GM10266 (cell line): ENCODE measurements at regions not wholly inside any gene's neighbourhood (a gene's known extent, or its start where the extent isn't known, plus 50 kb on each side); places are given as distances from the start of the nearest gene placed in this dataset.

ENCODE experiments used
- DNase-seq: peaks from one replicate; pipeline ENCODE4 v3.0.0; 2012; ENCODE audit errors: extremely low spot score
- TF ChIP-seq, protein P1 (sequence below): IDR thresholded peaks from 2 replicates; pipeline ENCODE4 v1.5.1; 2012; ENCODE audit warnings: mild to moderate bottlenecking, low read depth; ENCODE audit not compliant: control insufficient read depth, insufficient read depth; ENCODE audit errors: missing control alignments

DNA sequence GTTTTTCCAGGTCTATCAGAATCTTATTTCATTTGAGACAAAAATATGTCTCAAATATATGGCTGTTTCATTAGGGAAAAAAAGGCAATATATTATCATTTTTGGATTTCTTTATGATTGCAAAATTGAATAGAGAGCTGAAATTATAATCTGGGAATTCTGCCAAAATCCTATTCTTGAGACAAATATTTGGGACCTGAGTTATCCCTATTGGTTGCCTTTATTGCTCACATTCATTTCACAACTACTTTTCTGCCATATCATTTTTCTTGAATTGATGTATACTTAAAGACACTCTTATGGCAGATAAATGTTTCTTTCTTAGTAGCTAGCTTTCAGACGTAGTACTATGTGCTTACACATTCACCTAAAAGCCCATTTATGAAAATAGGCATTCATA lies 241.6 kb upstream of the NOVA1 start:
- DNase-seq: no peak

DNA sequence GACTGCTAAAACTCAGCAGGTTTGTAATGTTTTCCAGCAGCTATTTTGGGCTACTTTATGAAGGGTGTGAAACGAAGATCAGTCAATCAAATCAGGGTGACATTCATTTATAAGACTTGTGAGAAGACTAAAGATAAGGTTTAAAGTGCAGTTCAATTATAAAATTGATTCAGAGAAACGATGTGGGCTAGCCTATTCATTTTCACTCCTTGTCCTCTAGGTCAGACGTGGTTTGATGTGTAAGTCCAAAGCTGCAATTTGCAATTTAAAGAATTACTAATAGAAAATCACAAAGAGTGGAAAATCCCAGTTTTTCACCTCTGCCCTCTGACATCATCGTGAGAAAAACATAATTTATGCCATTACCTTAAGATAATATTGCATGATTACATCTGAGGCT lies 243.5 kb upstream of the NOVA1 start:
- TF ChIP-seq, protein P1, sequence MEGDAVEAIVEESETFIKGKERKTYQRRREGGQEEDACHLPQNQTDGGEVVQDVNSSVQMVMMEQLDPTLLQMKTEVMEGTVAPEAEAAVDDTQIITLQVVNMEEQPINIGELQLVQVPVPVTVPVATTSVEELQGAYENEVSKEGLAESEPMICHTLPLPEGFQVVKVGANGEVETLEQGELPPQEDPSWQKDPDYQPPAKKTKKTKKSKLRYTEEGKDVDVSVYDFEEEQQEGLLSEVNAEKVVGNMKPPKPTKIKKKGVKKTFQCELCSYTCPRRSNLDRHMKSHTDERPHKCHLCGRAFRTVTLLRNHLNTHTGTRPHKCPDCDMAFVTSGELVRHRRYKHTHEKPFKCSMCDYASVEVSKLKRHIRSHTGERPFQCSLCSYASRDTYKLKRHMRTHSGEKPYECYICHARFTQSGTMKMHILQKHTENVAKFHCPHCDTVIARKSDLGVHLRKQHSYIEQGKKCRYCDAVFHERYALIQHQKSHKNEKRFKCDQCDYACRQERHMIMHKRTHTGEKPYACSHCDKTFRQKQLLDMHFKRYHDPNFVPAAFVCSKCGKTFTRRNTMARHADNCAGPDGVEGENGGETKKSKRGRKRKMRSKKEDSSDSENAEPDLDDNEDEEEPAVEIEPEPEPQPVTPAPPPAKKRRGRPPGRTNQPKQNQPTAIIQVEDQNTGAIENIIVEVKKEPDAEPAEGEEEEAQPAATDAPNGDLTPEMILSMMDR: no peak
- no peak for DNase-seq

More for the DNA sequence above, 241.6 kb upstream of the NOVA1 start:
- TF ChIP-seq, protein P1: no peak

DNA sequence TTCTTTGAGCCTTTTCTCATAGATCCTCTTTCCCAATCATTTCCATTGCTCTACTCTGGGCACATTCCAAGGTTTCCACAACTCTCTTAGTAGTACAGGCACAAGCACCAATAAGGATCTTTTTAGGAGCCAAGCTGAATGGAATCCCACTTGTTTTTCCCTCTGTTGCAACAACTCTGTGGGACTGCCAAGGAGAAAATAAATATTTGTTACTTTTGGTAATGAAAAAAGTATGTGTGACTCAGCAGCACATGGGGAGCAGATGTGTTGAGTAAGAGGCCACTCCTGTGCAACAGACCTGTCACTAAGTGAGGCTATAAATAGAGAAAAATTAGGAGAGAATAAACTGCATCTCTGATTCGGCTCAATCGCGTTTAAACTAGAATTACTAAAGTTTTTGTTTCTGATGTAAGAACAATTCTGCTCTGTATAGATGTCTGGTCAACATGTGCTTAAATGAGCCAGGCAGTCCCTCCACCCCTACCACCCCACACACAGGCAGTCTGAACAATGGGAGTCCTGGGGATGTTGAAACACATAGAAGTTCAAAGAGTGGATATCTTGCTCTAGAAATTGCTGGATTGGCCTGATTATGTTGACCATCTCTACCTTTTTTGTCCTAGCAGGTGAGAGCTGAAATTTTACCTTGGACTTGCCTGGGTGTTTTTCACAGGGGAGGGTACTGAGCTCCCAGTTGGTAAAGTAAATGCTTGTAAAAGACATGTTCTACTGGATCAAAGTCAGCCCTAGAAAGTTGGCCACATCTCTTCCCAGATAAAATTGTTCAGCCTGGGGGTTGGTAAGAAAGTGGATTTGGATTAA lies 244.3 kb upstream of the NOVA1 start:
- DNase-seq: no peak
- TF ChIP-seq, protein P1: no peak

DNA sequence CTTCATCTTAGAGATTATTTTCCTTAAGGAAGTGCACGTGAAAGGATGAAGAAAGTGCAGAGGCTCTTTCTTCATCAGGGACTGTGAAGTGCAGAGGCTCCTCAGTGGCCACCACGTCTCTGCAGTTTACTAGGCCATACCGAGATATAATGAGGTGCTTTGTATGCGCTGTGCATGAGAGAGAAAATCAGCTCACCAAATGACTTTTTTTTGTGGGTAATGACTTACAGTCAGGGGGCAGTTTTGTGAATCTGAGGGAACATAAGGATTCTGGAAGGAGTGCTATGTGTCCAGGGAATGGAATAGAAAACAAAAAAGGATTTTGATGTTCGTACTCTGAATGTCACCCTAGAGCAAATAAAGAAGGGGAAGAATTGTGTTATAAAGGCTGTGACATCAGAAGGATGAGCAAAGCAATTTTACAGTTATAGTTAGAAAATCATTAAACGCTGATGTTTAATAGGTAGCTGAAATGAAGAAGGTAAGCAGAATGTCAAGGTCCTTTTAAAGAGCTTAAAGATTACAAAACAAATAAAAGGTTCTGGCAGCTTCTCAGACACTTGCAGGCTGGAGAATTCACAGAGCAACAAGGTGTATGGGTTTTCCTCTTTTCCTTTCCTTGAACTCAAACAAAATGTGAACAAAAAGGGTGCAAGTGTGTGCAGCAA lies 247.5 kb upstream of the NOVA1 start:
- TF ChIP-seq, protein P1: no peak
- no peak for DNase-seq

DNA sequence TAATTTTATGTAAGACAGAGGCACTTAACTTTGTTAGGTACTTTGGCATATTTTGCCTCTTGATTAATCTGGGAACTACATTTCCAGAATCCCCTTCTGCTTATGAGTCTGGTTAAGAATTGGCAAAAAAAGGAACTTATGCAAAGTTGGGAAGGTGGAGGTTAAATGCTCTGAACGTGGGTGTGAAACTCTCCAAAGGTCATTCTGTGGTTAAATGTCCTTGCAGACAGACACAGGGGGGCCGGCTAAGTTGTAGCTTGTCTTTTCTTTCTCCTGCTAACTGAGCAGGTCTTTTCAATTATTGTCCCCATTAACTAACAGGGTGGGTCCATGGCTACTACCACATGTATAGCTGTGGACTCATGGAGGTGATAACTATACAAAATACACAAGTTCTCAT lies 248.6 kb upstream of the NOVA1 start:
- TF ChIP-seq, protein P1: no peak
- no peak for DNase-seq

DNA sequence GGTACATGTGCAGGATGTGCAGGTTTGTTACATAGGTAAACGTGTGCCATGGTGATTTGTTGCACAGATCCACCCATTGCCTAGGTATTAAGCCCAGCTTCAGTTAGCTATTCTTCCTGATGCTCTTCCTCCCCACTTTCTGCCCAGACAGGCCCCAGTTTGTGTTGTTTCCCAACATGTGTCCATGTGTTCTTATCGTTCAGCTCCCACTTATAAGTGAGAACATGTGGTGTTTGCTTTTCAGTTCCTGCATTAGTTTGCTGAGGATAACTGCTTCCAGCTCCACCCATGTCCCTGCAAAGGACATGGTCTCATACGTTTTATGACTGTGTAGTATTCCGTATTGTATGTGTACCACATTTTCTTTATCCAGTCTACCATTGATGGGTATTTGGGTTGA lies 251.7 kb upstream of the NOVA1 start:
- TF ChIP-seq, protein P1: no peak
- no peak for DNase-seq

DNA sequence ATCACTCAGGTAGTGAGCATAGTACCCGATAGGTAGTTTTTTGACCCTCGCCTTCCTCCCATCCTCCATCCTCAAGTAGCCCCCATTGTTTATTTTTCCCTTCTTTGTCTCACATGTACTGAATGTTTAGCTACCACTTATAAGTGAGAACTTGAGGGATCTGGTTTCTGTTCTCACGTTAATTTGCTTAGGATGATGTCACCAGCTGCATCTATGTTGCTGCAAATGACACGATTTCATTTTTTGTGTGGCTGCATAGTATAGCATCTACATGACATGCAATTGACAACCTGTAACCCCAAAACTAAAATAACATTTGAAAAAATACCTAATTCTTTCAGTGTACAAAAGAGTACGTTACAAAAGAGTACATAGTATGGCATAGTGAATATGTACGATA lies 254.0 kb upstream of the NOVA1 start:
- TF ChIP-seq, protein P1: no peak
- DNase-seq: no peak
